HAP-1 (cell line): ENCODE measurements at regions not wholly inside any gene's neighbourhood (a gene's known extent, or its start where the extent isn't known, plus 50 kb on each side); places are given as distances from the start of the nearest gene placed in this dataset.

Experiments
- DNase-seq, 2 experiments: peaks; one replicate each; pipeline ENCODE4 v3.0.0-alpha.2; 2016 to 2020; ENCODE audit warnings: low spot score in 2 of 2
- H3K27me3 ChIP-seq: fragments of 250-450 bp; sonication (Bioruptor Pico); 2 replicates; pipeline ENCODE4 v1.5.1; 2020; ENCODE audit warnings: low read depth, mild to moderate bottlenecking, moderate library complexity
- H3K36me3 ChIP-seq: fragments of 250-450 bp; sonication (Bioruptor Pico); replicated peaks from 2 replicates; pipeline ENCODE4 v1.5.1; 2020; ENCODE audit warnings: mild to moderate bottlenecking
- H3K4me1 ChIP-seq: fragments of 250-450 bp; sonication (Bioruptor Pico); 2 replicates; pipeline ENCODE4 v1.5.1; 2020; ENCODE audit warnings: mild to moderate bottlenecking
- H3K4me3 ChIP-seq: fragments of 250-450 bp; sonication (Bioruptor Pico); 2 replicates; pipeline ENCODE4 v1.5.1; 2020; ENCODE audit warnings: mild to moderate bottlenecking, moderate library complexity
- H3K9me3 ChIP-seq: fragments of 250-450 bp; sonication (Bioruptor Pico); 2 replicates; pipeline ENCODE4 v1.5.1; 2020; ENCODE audit warnings: mild to moderate bottlenecking, moderate library complexity
- in situ Hi-C: fragments of 300-500 bp; cut with MboI; formaldehyde crosslinking; loops from 3 replicates; pipeline ENCODE4 v1.14.3; 2020; ENCODE audit warnings: low sequenced_read_pairs, inconsistent platforms, mixed read lengths

- no peaks in the 10 kb centered on the region for H3K36me3 ChIP-seq
- peaks cover 64% of the 10 kb centered on the region for H3K4me1 ChIP-seq
Measured at GRCh38 chr10:57788117-57788516, 479.6 kb downstream of the IPMK start.

GRCh38 chr10:57786850-57787750, 480.6 kb downstream of the IPMK start:
- Histone ChIP-seq H3K4me1 (peaks cover 54% of the 10 kb centered on the region), H3K27me3 (no peaks in the 10 kb centered on the region), H3K4me3 (no peak overlapping the region), H3K36me3 (no peaks in the 10 kb centered on the region), H3K9me3 (no peaks in the 10 kb centered on the region)
- DNase-seq, result peak; percentile 87 to 100
- in situ Hi-C loops, result no loop called here

More at GRCh38 chr10:57788117-57788516, 479.6 kb downstream of the IPMK start:
- in situ Hi-C loops, result no loop called here
- H3K9me3 ChIP-seq, result no peaks in the 10 kb centered on the region
- no peaks in the 10 kb centered on the region for H3K27me3 ChIP-seq
- no peak overlapping the region for H3K4me3 ChIP-seq
- DNase-seq, result peak; percentile 63 to 74

- Histone ChIP-seq H3K27me3 (no peaks in the 10 kb centered on the region), H3K4me3 (no peak overlapping the region), H3K36me3 (no peaks in the 10 kb centered on the region), H3K4me1 (peaks cover 46% of the 10 kb centered on the region), H3K9me3 (no peaks in the 10 kb centered on the region)
- DNase-seq, result peak; percentile 61 to 97
- in situ Hi-C loops, result no loop called here
Measured at GRCh38 chr10:57786331-57786730, 481.4 kb downstream of the IPMK start.

- no peaks in the 10 kb centered on the region for H3K9me3 ChIP-seq
- no peak for DNase-seq
- peaks cover 41% of the 10 kb centered on the region for H3K4me1 ChIP-seq
- H3K4me3 ChIP-seq, result no peak overlapping the region
- no peaks in the 10 kb centered on the region for H3K27me3 ChIP-seq
- H3K36me3 ChIP-seq, result no peaks in the 10 kb centered on the region
- in situ Hi-C loops, result no loop called here
Measured at GRCh38 chr10:57785546-57785945, 482.1 kb downstream of the IPMK start.

DNA sequence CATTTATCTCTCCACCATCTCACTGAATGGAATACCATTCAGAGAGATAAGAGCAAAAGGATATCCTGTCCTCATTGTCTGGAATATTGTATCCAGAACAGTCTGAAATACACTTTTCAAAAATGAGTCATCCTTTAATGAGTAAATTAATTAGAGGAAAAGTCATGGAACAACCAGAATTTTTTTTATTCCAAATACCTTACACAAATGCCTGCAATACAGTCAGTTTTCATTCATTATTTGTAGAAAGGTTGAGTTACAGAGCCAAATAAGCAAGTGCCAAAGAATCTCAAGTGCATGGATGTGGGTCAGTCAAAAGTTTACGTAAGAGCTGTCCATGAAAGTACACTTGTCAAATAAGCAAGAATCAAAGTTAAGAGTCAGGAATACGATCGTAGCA, 482.6 kb downstream of the IPMK start:
- DNase-seq, result no peak
- Histone ChIP-seq H3K4me3 (no peak overlapping the region), H3K27me3 (no peaks in the 10 kb centered on the region), H3K4me1 (peaks cover 41% of the 10 kb centered on the region), H3K36me3 (no peaks in the 10 kb centered on the region), H3K9me3 (no peaks in the 10 kb centered on the region)
- in situ Hi-C loops, result no loop called here

DNA sequence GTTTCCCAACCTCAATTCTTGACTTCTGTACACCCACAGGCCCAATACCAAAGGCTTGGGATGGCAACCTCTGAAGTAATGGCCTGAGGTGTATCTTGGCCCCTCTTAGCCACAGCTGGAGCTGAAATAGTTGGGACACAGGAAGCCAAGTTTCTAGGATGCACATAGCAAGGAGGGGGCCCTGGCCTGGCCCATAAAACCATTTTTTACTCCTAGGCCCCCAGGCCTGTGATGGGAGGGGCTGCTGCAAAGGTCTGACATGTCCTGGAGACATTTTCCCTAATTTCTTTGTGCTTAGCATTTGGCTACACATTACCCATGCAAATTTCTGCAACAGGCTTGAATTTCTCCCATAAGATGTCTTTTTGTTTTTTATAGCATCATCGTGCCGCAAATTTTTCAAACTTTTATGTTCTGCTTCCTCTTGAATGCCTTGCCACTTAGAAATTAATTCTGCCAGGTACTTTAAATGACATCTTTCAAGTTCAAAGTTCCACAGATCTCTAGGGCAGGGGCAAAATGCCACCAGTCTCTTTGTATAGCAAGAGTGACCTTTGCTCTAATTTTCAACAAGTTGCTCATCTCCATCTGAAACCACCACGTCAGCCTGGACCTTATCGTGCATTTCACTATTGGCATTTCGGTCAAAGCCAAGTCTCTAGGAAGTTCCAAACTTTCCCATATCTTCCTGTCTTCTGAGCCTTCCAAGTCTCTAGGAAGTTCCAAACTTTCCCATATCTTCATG, 490.8 kb downstream of the IPMK start:
- DNase-seq, result no peak
- Histone ChIP-seq H3K9me3 (peaks cover 13% of the 10 kb centered on the region), H3K4me1 (no peaks in the 10 kb centered on the region), H3K36me3 (no peaks in the 10 kb centered on the region), H3K27me3 (no peaks in the 10 kb centered on the region), H3K4me3 (no peak overlapping the region)
- in situ Hi-C loops, result no loop called here

DNA sequence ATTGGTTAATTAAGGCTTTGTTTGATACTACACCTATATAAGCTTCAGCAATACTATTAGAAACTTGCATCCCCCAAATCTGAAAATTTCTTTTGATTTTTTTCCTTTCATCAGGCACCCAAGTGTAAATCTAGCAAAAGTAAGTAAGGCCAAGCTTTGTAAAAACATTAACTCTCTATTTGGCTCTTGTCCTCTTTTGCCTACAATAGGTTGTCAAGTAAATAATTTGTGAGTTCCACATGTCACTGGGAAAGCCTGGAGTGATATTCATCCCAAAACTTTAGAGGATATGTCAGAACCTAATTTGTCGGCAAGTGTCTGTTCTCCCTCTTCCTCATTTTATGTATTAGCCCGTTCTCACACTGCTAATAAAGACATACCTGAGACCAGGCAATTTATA, 492.4 kb downstream of the IPMK start:
- in situ Hi-C loops, result no loop called here
- Histone ChIP-seq H3K4me3 (no peak overlapping the region), H3K27me3 (no peaks in the 10 kb centered on the region), H3K9me3 (peaks cover 15% of the 10 kb centered on the region), H3K36me3 (no peaks in the 10 kb centered on the region), H3K4me1 (no peaks in the 10 kb centered on the region)
- DNase-seq, result no peak

DNA sequence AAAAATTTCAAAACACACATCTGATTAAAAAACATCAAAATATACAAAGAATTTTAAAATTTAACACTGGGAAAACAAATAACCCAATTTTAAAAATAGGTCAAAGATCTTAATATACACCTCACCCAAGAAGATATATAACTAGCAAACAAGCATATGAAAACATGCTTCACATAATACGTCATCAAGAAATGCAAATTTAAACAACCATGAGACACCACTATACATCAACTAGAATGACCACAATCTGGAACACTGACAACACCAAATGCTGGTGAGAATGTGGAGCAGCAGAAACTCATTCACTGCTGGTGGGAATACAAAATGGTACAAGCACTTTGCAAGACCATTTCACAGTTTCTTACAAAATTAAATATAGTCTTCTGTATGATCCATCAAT, 498.4 kb downstream of the IPMK start:
- Histone ChIP-seq H3K4me1 (no peaks in the 10 kb centered on the region), H3K4me3 (no peak overlapping the region), H3K27me3 (no peaks in the 10 kb centered on the region), H3K9me3 (0 out of 2 replicates have a peak, but pooled peaks cover 5% of the 10 kb centered on the region), H3K36me3 (no peaks in the 10 kb centered on the region)
- DNase-seq, result no peak
- in situ Hi-C loops, result no loop called here

DNA sequence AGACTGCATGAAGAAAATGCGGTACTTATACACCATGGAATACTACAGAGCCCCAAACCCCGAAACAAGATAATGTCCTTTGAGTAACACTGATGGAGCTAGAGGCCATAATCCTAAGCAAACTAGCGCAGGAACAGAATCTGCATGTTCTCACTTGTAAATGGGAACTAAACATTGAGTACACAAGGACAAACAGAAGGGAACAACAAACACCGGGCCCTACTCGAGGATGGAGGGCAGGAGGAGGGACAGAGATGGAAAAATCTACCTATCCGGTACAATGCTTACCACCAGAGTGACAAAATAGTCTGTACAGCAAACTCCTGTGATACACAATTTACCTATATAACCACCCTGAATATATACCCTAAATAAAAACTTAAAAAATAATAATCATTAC, 507.9 kb downstream of the IPMK start:
- in situ Hi-C loops, result no loop called here
- Histone ChIP-seq H3K4me1 (no peaks in the 10 kb centered on the region), H3K9me3 (no peaks in the 10 kb centered on the region), H3K36me3 (no peaks in the 10 kb centered on the region), H3K4me3 (no peak overlapping the region), H3K27me3 (no peaks in the 10 kb centered on the region)
- DNase-seq, result no peak

DNA sequence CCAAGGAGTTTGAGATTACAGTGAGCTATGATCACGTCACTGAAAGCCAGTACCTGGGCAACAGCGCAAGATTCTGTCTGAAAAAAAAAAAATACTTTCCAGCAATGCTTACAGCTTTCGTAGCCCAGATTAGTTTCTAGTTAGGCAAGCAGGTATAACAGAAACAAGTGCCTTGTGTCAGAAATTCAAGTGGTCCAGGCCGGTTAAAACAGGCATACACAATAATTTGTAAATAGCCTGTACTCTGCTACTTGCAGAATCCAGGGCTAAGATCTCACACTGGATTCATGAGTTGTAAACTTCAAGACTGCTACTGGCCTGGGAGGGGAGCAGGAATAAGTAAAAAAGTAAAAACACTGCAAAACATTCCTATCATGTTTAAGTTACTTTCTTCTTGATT, 512.9 kb downstream of the IPMK start:
- Histone ChIP-seq H3K36me3 (no peaks in the 10 kb centered on the region), H3K27me3 (no peaks in the 10 kb centered on the region), H3K9me3 (no peaks in the 10 kb centered on the region), H3K4me1 (no peaks in the 10 kb centered on the region), H3K4me3 (no peak overlapping the region)
- in situ Hi-C loops, result no loop called here
- no peak for DNase-seq

GRCh38 chr10:57743711-57744110, 524.0 kb downstream of the IPMK start:
- in situ Hi-C loops, result no loop called here
- no peak for DNase-seq
- H3K9me3 ChIP-seq, result 0 out of 2 replicates have a peak, but pooled peaks cover 3% of the 10 kb centered on the region
- H3K27me3 ChIP-seq, result no peaks in the 10 kb centered on the region
- no peak overlapping the region for H3K4me3 ChIP-seq
- H3K36me3 ChIP-seq, result no peaks in the 10 kb centered on the region; the same call in 1 of the 2 replicates
- 0 out of 2 replicates have a peak, but pooled peaks cover 3% of the 10 kb centered on the region for H3K4me1 ChIP-seq

DNA sequence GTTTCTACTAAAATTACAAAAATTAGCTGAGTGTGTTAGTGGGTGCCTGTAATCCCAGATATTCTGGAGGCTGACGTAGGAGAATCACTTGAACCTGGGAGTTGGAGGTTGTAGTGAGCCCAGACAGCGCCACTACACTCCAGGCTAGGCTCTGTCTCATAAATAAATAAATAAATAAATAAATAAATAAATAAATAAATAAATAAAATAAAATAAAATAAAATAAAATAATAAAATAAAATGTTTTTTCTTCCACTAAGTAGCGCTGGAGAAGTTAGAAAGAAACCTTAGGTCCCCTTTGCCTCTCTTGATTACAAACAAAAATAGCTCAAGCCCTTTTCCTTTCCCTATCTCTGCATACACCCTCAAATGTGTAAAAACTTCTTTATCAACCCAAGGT, 525.9 kb downstream of the IPMK start:
- no peaks in the 10 kb centered on the region; the same call in 1 of the 2 replicates for H3K9me3 ChIP-seq
- no peak overlapping the region for H3K4me3 ChIP-seq
- H3K4me1 ChIP-seq, result 0 out of 2 replicates have a peak, but pooled peaks cover 3% of the 10 kb centered on the region
- no peaks in the 10 kb centered on the region for H3K27me3 ChIP-seq
- no peak for DNase-seq
- no peaks in the 10 kb centered on the region for H3K36me3 ChIP-seq
- in situ Hi-C loops, result no loop called here

GRCh38 chr10:57723305-57723704, 544.4 kb downstream of the IPMK start:
- no peaks in the 10 kb centered on the region for H3K27me3 ChIP-seq
- peaks cover 5% of the 10 kb centered on the region; the same call in 1 of the 2 replicates for H3K9me3 ChIP-seq
- no peaks in the 10 kb centered on the region for H3K36me3 ChIP-seq
- H3K4me1 ChIP-seq, result peaks cover 8% of the 10 kb centered on the region
- no peak for DNase-seq
- H3K4me3 ChIP-seq, result no peak overlapping the region
- in situ Hi-C loops, result no loop called here

- peaks cover 35% of the 10 kb centered on the region for H3K4me1 ChIP-seq
- H3K4me3 ChIP-seq, result no peak overlapping the region
- in situ Hi-C loops, result no loop called here
- no peaks in the 10 kb centered on the region for H3K36me3 ChIP-seq
- peak in 1 of 2 experiments; percentile 72 for DNase-seq
- no peaks in the 10 kb centered on the region for H3K27me3 ChIP-seq
- H3K9me3 ChIP-seq, result peaks cover 5% of the 10 kb centered on the region; the same call in 1 of the 2 replicates
Measured at GRCh38 chr10:57716884-57717283, 550.8 kb downstream of the IPMK start.
